ENCODE measurements at regions not wholly inside any gene's neighbourhood (a gene's known extent, or its start where the extent isn't known, plus 50 kb on each side); places are given as distances from the start of the nearest gene placed in this dataset.

- H3K9me3 Mint-ChIP-seq (ENCODE audit: insufficient read depth), result peaks cover 15% of the 10 kb centered on the region
- no peaks in the 10 kb centered on the region for H3K79me2 ChIP-seq (ENCODE audit: control insufficient read depth, insufficient read depth, low read length)
- H3K4me3 Mint-ChIP-seq, result no peak overlapping the region
- H3K36me3 ChIP-seq (replicated peaks in 1 of 2; ENCODE audit: control extremely low read depth in 1 of 2, control insufficient read depth in 1 of 2, extremely low read depth in 1 of 2, insufficient read depth in 2 of 2, low read length in 1 of 2), result no peaks in the 10 kb centered on the region
- intact Hi-C loops (cut with micrococcal nuclease), result no loop called here
- H3K9me3 ChIP-seq (ENCODE audit: control extremely low read depth in 1 of 3, control insufficient read depth in 2 of 3, insufficient read depth in 1 of 3, low read length in 2 of 3), result peaks cover 0 to 17% (median 0%) of the 10 kb centered on the region in 3 donors
- no peak overlapping the region for H3K4me2 ChIP-seq (replicated peaks; ENCODE audit: low read depth, low read length, poor library complexity, severe bottlenecking)
- H3K9ac ChIP-seq (ENCODE audit: low read length), result no peak overlapping the region
- WGBS (ENCODE audit: insufficient coverage), result 69% methylated on average over 1 of the region's 1 CpG
- no peaks in the 10 kb centered on the region for H3K27me3 Mint-ChIP-seq
- DNase-seq (no peak), ATAC-seq (ENCODE audit: low read depth) (no peak)
- no peak overlapping the region for H3K27ac ChIP-seq (ENCODE audit: low read length in 2 of 2)
- no peak overlapping the region for H2AFZ ChIP-seq (ENCODE audit: insufficient read depth, low read depth, low read length, poor library complexity, severe bottlenecking)
- H3K4me1 ChIP-seq (ENCODE audit: control insufficient read depth in 2 of 2, insufficient read depth in 2 of 2, low read length in 2 of 2), result no peaks in the 10 kb centered on the region
- ChIA-PET CTCF (no interaction called here), POLR2A (no interaction called here)
- H3K27ac Mint-ChIP-seq, result no peak overlapping the region
- H3K27me3 ChIP-seq (replicated peaks in 1 of 4; ENCODE audit: control extremely low read depth in 1 of 4, control insufficient read depth in 3 of 4, insufficient read depth in 4 of 4, low read length in 3 of 4), result no peaks in the 10 kb centered on the region
- no peaks in the 10 kb centered on the region for H4K20me1 ChIP-seq (ENCODE audit: control insufficient read depth, insufficient read depth, low read length, poor library complexity, severe bottlenecking)
- no peaks in the 10 kb centered on the region for H3K4me1 Mint-ChIP-seq
- TF ChIP-seq CTCF (IDR thresholded peaks at IDR 0.05) (no peak), EZH2 (IDR thresholded peaks at IDR 0.05; ENCODE audit: borderline replicate concordance, insufficient read depth, low read depth, low read length, poor library complexity, severe bottlenecking) (no peak)
- no peak overlapping the region for H3K4me3 ChIP-seq (ENCODE audit: control extremely low read depth in 1 of 5, extremely low read depth in 1 of 5, insufficient read depth in 1 of 5, low read depth in 2 of 5, low read length in 4 of 5)
Measured at GRCh38 chr16:35564889-35565288, 2105.5 kb downstream of the TP53TG3F start.

- peaks cover 0 to 17% (median 0%) of the 10 kb centered on the region in 3 donors for H3K9me3 ChIP-seq (ENCODE audit: control extremely low read depth in 1 of 3, control insufficient read depth in 2 of 3, insufficient read depth in 1 of 3, low read length in 2 of 3)
- Mint-ChIP-seq H3K27ac (no peak overlapping the region), H3K27me3 (no peaks in the 10 kb centered on the region), H3K4me1 (no peaks in the 10 kb centered on the region), H3K9me3 (ENCODE audit: insufficient read depth) (peaks cover 15% of the 10 kb centered on the region), H3K4me3 (no peak overlapping the region)
- no peak overlapping the region for H3K4me2 ChIP-seq (replicated peaks; ENCODE audit: low read depth, low read length, poor library complexity, severe bottlenecking)
- ATAC-seq (ENCODE audit: low read depth), result no peak
- H3K27ac ChIP-seq (ENCODE audit: low read length in 2 of 2), result no peak overlapping the region
- H4K20me1 ChIP-seq (ENCODE audit: control insufficient read depth, insufficient read depth, low read length, poor library complexity, severe bottlenecking), result no peaks in the 10 kb centered on the region
- DNase-seq, result no peak
- no peak for TF ChIP-seq EZH2 (IDR thresholded peaks at IDR 0.05; ENCODE audit: borderline replicate concordance, insufficient read depth, low read depth, low read length, poor library complexity, severe bottlenecking)
- TF ChIP-seq CTCF (IDR thresholded peaks at IDR 0.05), result no peak
- ChIA-PET POLR2A (no interaction called here), CTCF (no interaction called here)
- 90% methylated on average over 1 of the region's 1 CpG for WGBS (ENCODE audit: insufficient coverage)
- no peak overlapping the region for H2AFZ ChIP-seq (ENCODE audit: insufficient read depth, low read depth, low read length, poor library complexity, severe bottlenecking)
- no peaks in the 10 kb centered on the region for H3K79me2 ChIP-seq (ENCODE audit: control insufficient read depth, insufficient read depth, low read length)
- no peaks in the 10 kb centered on the region for H3K36me3 ChIP-seq (replicated peaks in 1 of 2; ENCODE audit: control extremely low read depth in 1 of 2, control insufficient read depth in 1 of 2, extremely low read depth in 1 of 2, insufficient read depth in 2 of 2, low read length in 1 of 2)
- no peak overlapping the region for H3K4me3 ChIP-seq (ENCODE audit: control extremely low read depth in 1 of 5, extremely low read depth in 1 of 5, insufficient read depth in 1 of 5, low read depth in 2 of 5, low read length in 4 of 5)
- no peaks in the 10 kb centered on the region for H3K27me3 ChIP-seq (replicated peaks in 1 of 4; ENCODE audit: control extremely low read depth in 1 of 4, control insufficient read depth in 3 of 4, insufficient read depth in 4 of 4, low read length in 3 of 4)
- H3K4me1 ChIP-seq (ENCODE audit: control insufficient read depth in 2 of 2, insufficient read depth in 2 of 2, low read length in 2 of 2), result no peaks in the 10 kb centered on the region
- no peak overlapping the region for H3K9ac ChIP-seq (ENCODE audit: low read length)
- intact Hi-C loops (cut with micrococcal nuclease), result no loop called here
Measured at GRCh38 chr16:35565626-35566025, 2106.2 kb downstream of the TP53TG3F start.

Measured in B cell (primary cell).